IMR-90 (cell line): ENCODE measurements at regions not wholly inside any gene's neighbourhood (a gene's known extent, or its start where the extent isn't known, plus 50 kb on each side); places are given as distances from the start of the nearest gene placed in this dataset.

ENCODE experiments used
- CEBPB ChIP-seq: IDR thresholded peaks from 2 replicates; pipeline ENCODE4 v1.6.1; 2012; ENCODE audit warnings: low read depth, low read length, improper control_type of control experiment
- MAFK ChIP-seq: IDR thresholded peaks from 2 replicates; pipeline ENCODE4 v1.6.1; 2012; ENCODE audit warnings: low read depth, low read length, improper control_type of control experiment
- MXI1 ChIP-seq: IDR thresholded peaks from 2 replicates; pipeline ENCODE4 v1.6.1; 2012; ENCODE audit warnings: low read depth, mild to moderate bottlenecking, low read length, moderate library complexity, borderline replicate concordance
- POLR2A ChIP-seq: IDR thresholded peaks from 2 replicates; pipeline ENCODE4 v1.6.1; 2012; ENCODE audit warnings: mild to moderate bottlenecking, low read depth, low read length
- RAD21 ChIP-seq: IDR thresholded peaks from 2 replicates; pipeline ENCODE4 v1.6.1; 2012; ENCODE audit warnings: low read length, improper control_type of control experiment
- RCOR1 ChIP-seq: IDR thresholded peaks from 2 replicates; pipeline ENCODE4 v1.6.1; 2012; ENCODE audit warnings: mild to moderate bottlenecking, low read length, improper control_type of control experiment; ENCODE audit not compliant: insufficient replicate concordance
- SMC3 ChIP-seq: fragments of 150-350 bp; IDR thresholded peaks from 2 replicates; pipeline ENCODE4 v1.6.1; 2016; ENCODE audit warnings: low read depth, mild to moderate bottlenecking, antibody characterized with exemption, low read length, moderate library complexity
- USF2 ChIP-seq: fragments of 150-350 bp; IDR thresholded peaks from 2 replicates; pipeline ENCODE4 v1.6.1; 2017; ENCODE audit warnings: mild to moderate bottlenecking, antibody characterized with exemption, low read length, low read depth
- TF ChIP-seq, protein P1 (sequence below): conservative IDR thresholded peaks from 2 replicates; pipeline ENCODE4 v1.5.1; 2012; ENCODE audit warnings: mild to moderate bottlenecking, low read depth, low read length, improper control_type of control experiment

DNA sequence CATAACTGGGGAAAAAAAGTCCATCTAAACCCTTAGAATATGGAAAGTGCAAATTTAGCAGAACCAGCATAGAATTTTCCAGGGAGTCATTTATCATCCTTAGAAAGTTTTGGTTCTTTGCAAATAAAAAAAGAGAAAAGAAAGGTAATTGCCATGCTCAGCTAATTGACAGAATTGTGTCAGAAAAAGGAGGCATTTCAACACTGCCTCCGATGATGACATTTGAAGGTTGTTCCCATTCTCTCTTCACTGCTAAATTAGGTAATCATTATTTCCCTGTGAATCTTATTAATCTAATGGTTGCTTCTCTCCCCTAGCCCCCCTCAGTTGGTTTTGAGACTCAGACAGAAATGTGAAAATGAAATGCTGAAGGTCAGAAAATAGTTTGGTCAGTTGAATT lies 139.2 kb downstream of the PDCD6IP start:
- TF ChIP-seq, protein P1, sequence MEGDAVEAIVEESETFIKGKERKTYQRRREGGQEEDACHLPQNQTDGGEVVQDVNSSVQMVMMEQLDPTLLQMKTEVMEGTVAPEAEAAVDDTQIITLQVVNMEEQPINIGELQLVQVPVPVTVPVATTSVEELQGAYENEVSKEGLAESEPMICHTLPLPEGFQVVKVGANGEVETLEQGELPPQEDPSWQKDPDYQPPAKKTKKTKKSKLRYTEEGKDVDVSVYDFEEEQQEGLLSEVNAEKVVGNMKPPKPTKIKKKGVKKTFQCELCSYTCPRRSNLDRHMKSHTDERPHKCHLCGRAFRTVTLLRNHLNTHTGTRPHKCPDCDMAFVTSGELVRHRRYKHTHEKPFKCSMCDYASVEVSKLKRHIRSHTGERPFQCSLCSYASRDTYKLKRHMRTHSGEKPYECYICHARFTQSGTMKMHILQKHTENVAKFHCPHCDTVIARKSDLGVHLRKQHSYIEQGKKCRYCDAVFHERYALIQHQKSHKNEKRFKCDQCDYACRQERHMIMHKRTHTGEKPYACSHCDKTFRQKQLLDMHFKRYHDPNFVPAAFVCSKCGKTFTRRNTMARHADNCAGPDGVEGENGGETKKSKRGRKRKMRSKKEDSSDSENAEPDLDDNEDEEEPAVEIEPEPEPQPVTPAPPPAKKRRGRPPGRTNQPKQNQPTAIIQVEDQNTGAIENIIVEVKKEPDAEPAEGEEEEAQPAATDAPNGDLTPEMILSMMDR, result no peak
- TF ChIP-seq RCOR1 (no peak), MAFK (no peak), SMC3 (no peak), POLR2A (no peak), MXI1 (no peak), USF2 (no peak), CEBPB (no peak), RAD21 (no peak)
